ENCODE measurements at regions not wholly inside any gene's neighbourhood (a gene's known extent, or its start where the extent isn't known, plus 50 kb on each side); places are given as distances from the start of the nearest gene placed in this dataset.
"Not testable (repeated sequence)": the region's sequence is repeated elsewhere in the genome, so short reads cannot be mapped to it uniquely, and the experiment has no call there.

- Histone ChIP-seq H3K9me3 (ENCODE audit: control insufficient read depth, insufficient read depth, low read depth, low read length) (no peaks in the 10 kb centered on the region), H3K9ac (ENCODE audit: insufficient read depth, low read length) (no peak overlapping the region), H3K27me3 (ENCODE audit: control insufficient read depth, insufficient read depth, low read length) (no peaks in the 10 kb centered on the region), H3K4me1 (ENCODE audit: control insufficient read depth, extremely low read depth, insufficient read depth, low read length) (no peaks in the 10 kb centered on the region), H3K4me2 (ENCODE audit: extremely low read depth, insufficient read depth, low read length) (no peak overlapping the region), H4K20me1 (ENCODE audit: control insufficient read depth, extremely low read depth, insufficient read depth, low read length) (no peaks in the 10 kb centered on the region), H3K79me2 (ENCODE audit: control insufficient read depth, insufficient read depth, low read length) (no peaks in the 10 kb centered on the region), H2AFZ (ENCODE audit: low read length) (no peak overlapping the region), H3K27ac (ENCODE audit: insufficient read depth, low read length) (no peak overlapping the region), H3K4me3 (replicated peaks in 1 of 4; ENCODE audit: control extremely low read depth in 1 of 4, insufficient read depth in 1 of 4, low read depth in 3 of 4, low read length in 4 of 4) (no peak overlapping the region), H3K36me3 (ENCODE audit: control insufficient read depth, insufficient read depth, low read length) (no peaks in the 10 kb centered on the region)
- TF ChIP-seq EZH2 (IDR thresholded peaks at IDR 0.05; ENCODE audit: low read length, missing control alignments): no peak
- no peak for TF ChIP-seq CTCF (conservative IDR thresholded peaks at IDR 0.05 in 1 of 2, IDR thresholded peaks at IDR 0.05 in 1 of 2; ENCODE audit: low read depth in 1 of 2, low read length in 2 of 2)
- no peak for DNase-seq (ENCODE audit: low read depth in 2 of 2)
Measured at GRCh38 chr1:108327534-108328466, 83.9 kb upstream of the NBPF4 start.

GRCh38 chr1:108345776-108346531 lies 102.1 kb upstream of the NBPF4 start:
- no peak overlapping the region for H3K4me2 ChIP-seq (ENCODE audit: extremely low read depth, insufficient read depth, low read length)
- no peak overlapping the region for H3K27ac ChIP-seq (ENCODE audit: insufficient read depth, low read length)
- H4K20me1 ChIP-seq (ENCODE audit: control insufficient read depth, extremely low read depth, insufficient read depth, low read length): no peaks in the 10 kb centered on the region
- DNase-seq (ENCODE audit: low read depth in 2 of 2): no peak
- no peaks in the 10 kb centered on the region for H3K4me1 ChIP-seq (ENCODE audit: control insufficient read depth, extremely low read depth, insufficient read depth, low read length)
- H2AFZ ChIP-seq (ENCODE audit: low read length): no peak overlapping the region
- no peak overlapping the region for H3K9ac ChIP-seq (ENCODE audit: insufficient read depth, low read length)
- no peaks in the 10 kb centered on the region for H3K36me3 ChIP-seq (ENCODE audit: control insufficient read depth, insufficient read depth, low read length)
- no peak for TF ChIP-seq EZH2 (IDR thresholded peaks at IDR 0.05; ENCODE audit: low read length, missing control alignments)
- TF ChIP-seq CTCF (conservative IDR thresholded peaks at IDR 0.05 in 1 of 2, IDR thresholded peaks at IDR 0.05 in 1 of 2; ENCODE audit: low read depth in 1 of 2, low read length in 2 of 2): no peak
- H3K4me3 ChIP-seq (replicated peaks in 1 of 4; ENCODE audit: control extremely low read depth in 1 of 4, insufficient read depth in 1 of 4, low read depth in 3 of 4, low read length in 4 of 4): no peak overlapping the region
- no peaks in the 10 kb centered on the region for H3K9me3 ChIP-seq (ENCODE audit: control insufficient read depth, insufficient read depth, low read depth, low read length)
- H3K27me3 ChIP-seq (ENCODE audit: control insufficient read depth, insufficient read depth, low read length): no peaks in the 10 kb centered on the region
- no peaks in the 10 kb centered on the region for H3K79me2 ChIP-seq (ENCODE audit: control insufficient read depth, insufficient read depth, low read length)

GRCh38 chr1:108357802-108358201 lies 92.3 kb upstream of the NBPF6 start:
- no peaks in the 10 kb centered on the region for H3K36me3 ChIP-seq (ENCODE audit: control insufficient read depth, insufficient read depth, low read length)
- no peak for TF ChIP-seq CTCF (conservative IDR thresholded peaks at IDR 0.05 in 1 of 2, IDR thresholded peaks at IDR 0.05 in 1 of 2; ENCODE audit: low read depth in 1 of 2, low read length in 2 of 2)
- no peak for TF ChIP-seq EZH2 (IDR thresholded peaks at IDR 0.05; ENCODE audit: low read length, missing control alignments)
- no peak overlapping the region for H3K4me2 ChIP-seq (ENCODE audit: extremely low read depth, insufficient read depth, low read length)
- DNase-seq (ENCODE audit: low read depth in 2 of 2): no peak
- no peak overlapping the region for H3K4me3 ChIP-seq (replicated peaks in 1 of 4; ENCODE audit: control extremely low read depth in 1 of 4, insufficient read depth in 1 of 4, low read depth in 3 of 4, low read length in 4 of 4)
- no peak overlapping the region for H2AFZ ChIP-seq (ENCODE audit: low read length)
- no peaks in the 10 kb centered on the region for H3K4me1 ChIP-seq (ENCODE audit: control insufficient read depth, extremely low read depth, insufficient read depth, low read length)
- no peaks in the 10 kb centered on the region for H3K79me2 ChIP-seq (ENCODE audit: control insufficient read depth, insufficient read depth, low read length)
- no peaks in the 10 kb centered on the region for H4K20me1 ChIP-seq (ENCODE audit: control insufficient read depth, extremely low read depth, insufficient read depth, low read length)
- no peaks in the 10 kb centered on the region for H3K27me3 ChIP-seq (ENCODE audit: control insufficient read depth, insufficient read depth, low read length)
- no peak overlapping the region for H3K9ac ChIP-seq (ENCODE audit: insufficient read depth, low read length)
- no peaks in the 10 kb centered on the region for H3K9me3 ChIP-seq (ENCODE audit: control insufficient read depth, insufficient read depth, low read depth, low read length)
- H3K27ac ChIP-seq (ENCODE audit: insufficient read depth, low read length): no peak overlapping the region

GRCh38 chr1:108380059-108380832 lies 69.9 kb upstream of the NBPF6 start:
- H4K20me1 ChIP-seq (ENCODE audit: control insufficient read depth, extremely low read depth, insufficient read depth, low read length); H3K4me1 ChIP-seq (ENCODE audit: control insufficient read depth, extremely low read depth, insufficient read depth, low read length); H2AFZ ChIP-seq (ENCODE audit: low read length); H3K4me3 ChIP-seq (replicated peaks in 1 of 4; ENCODE audit: control extremely low read depth in 1 of 4, insufficient read depth in 1 of 4, low read depth in 3 of 4, low read length in 4 of 4); H3K79me2 ChIP-seq (ENCODE audit: control insufficient read depth, insufficient read depth, low read length); H3K27ac ChIP-seq (ENCODE audit: insufficient read depth, low read length); DNase-seq (ENCODE audit: low read depth in 2 of 2); H3K4me2 ChIP-seq (ENCODE audit: extremely low read depth, insufficient read depth, low read length); H3K27me3 ChIP-seq (ENCODE audit: control insufficient read depth, insufficient read depth, low read length); H3K9me3 ChIP-seq (ENCODE audit: control insufficient read depth, insufficient read depth, low read depth, low read length); H3K9ac ChIP-seq (ENCODE audit: insufficient read depth, low read length); H3K36me3 ChIP-seq (ENCODE audit: control insufficient read depth, insufficient read depth, low read length): not testable (repeated sequence)

Measured in fibroblast of lung (primary cell).